ENCODE measurements at regions not wholly inside any gene's neighbourhood (a gene's known extent, or its start where the extent isn't known, plus 50 kb on each side); places are given as distances from the start of the nearest gene placed in this dataset.

DNA sequence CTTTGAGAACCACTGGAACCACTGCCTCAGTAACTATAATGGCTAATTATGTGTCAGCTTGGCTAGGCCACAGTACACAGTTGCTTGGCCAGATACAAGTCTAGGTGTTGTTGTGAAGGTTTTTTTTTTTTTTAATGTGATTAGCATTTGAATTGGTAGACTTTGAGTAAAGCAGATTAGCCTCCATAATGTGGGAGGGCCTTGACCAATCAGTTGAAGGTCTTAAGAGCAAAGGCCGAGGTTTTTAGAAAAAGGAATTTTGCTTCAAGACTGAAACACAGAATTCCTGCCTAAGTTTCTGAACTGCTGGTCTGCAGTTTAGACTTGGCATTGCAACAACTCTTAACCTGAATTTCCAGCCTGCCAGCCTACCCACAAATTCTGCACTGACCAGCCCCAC lies 451.6 kb upstream of the AZI2 start:
- Histone ChIP-seq H4K20me1 (ENCODE audit: insufficient read depth) (no peaks in the 10 kb centered on the region), H3K36me3 (ENCODE audit: insufficient read depth) (no peaks in the 10 kb centered on the region), H3K9ac (no peak overlapping the region), H3K27me3 (ENCODE audit: insufficient read depth, low read depth) (no peaks in the 10 kb centered on the region), H3K4me3 (IDR thresholded peaks at IDR 0.05; ENCODE audit: insufficient read depth, low read depth, low read length) (no peak overlapping the region), H3K79me2 (ENCODE audit: insufficient read depth, low read depth) (no peaks in the 10 kb centered on the region), H3K27ac (no peak overlapping the region), H3K4me2 (no peak overlapping the region), H2AFZ (ENCODE audit: low read depth) (no peak overlapping the region), H3K4me1 (ENCODE audit: low read depth, poor library complexity, severe bottlenecking) (no peaks in the 10 kb centered on the region)
- TF ChIP-seq, protein P1, sequence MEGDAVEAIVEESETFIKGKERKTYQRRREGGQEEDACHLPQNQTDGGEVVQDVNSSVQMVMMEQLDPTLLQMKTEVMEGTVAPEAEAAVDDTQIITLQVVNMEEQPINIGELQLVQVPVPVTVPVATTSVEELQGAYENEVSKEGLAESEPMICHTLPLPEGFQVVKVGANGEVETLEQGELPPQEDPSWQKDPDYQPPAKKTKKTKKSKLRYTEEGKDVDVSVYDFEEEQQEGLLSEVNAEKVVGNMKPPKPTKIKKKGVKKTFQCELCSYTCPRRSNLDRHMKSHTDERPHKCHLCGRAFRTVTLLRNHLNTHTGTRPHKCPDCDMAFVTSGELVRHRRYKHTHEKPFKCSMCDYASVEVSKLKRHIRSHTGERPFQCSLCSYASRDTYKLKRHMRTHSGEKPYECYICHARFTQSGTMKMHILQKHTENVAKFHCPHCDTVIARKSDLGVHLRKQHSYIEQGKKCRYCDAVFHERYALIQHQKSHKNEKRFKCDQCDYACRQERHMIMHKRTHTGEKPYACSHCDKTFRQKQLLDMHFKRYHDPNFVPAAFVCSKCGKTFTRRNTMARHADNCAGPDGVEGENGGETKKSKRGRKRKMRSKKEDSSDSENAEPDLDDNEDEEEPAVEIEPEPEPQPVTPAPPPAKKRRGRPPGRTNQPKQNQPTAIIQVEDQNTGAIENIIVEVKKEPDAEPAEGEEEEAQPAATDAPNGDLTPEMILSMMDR (conservative IDR thresholded peaks at IDR 0.05; ENCODE audit: low read depth, low read length) = no peak

DNA sequence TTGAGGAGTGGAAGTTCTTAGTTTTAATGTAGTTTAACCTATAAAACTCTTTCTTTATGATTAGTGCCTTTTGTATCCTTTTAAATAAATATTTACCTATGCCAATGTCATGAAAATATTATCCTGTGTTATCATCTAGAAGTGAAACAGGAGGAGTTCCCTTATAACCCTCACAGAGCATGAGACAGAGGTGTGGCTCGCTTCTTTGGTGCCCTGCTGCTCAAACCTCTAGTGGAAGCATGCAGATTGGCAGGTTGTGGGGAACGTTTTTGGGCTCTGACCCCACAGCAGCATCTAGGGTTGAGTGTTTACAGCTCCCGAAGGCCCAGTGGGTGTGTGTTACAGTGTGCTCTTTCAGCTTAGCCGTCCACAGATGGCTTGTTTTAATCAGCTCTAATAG lies 459.4 kb upstream of the AZI2 start:
- Histone ChIP-seq H4K20me1 (ENCODE audit: insufficient read depth) (no peaks in the 10 kb centered on the region), H3K4me2 (no peak overlapping the region), H3K4me1 (ENCODE audit: low read depth, poor library complexity, severe bottlenecking) (no peaks in the 10 kb centered on the region), H3K4me3 (IDR thresholded peaks at IDR 0.05; ENCODE audit: insufficient read depth, low read depth, low read length) (no peak overlapping the region), H3K27me3 (ENCODE audit: insufficient read depth, low read depth) (no peaks in the 10 kb centered on the region), H3K27ac (no peak overlapping the region), H3K36me3 (ENCODE audit: insufficient read depth) (no peaks in the 10 kb centered on the region), H2AFZ (ENCODE audit: low read depth) (no peak overlapping the region), H3K79me2 (ENCODE audit: insufficient read depth, low read depth) (no peaks in the 10 kb centered on the region), H3K9ac (no peak overlapping the region)
- TF ChIP-seq, protein P1 (conservative IDR thresholded peaks at IDR 0.05; ENCODE audit: low read depth, low read length) = no peak

DNA sequence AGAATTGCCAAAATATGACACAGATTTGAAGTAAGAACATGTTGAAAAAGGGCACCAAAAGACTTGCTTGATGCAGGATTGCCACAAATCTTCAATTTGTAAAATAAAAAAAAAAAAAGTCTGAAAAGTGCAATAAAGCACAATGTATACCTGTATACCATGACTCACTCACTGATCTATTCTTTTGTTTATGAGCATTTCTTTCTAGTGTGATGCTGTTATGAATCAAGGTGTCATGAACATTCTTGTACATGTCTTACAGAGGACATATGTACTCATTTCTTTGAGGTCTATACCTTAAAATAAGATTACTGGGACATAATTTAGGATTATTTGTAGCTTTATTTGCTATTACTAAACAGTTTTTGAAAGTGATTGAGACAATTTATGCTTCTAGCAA lies 464.9 kb upstream of the RBMS3 start:
- H3K79me2 ChIP-seq (ENCODE audit: insufficient read depth, low read depth) = no peaks in the 10 kb centered on the region
- H3K4me1 ChIP-seq (ENCODE audit: low read depth, poor library complexity, severe bottlenecking) = no peaks in the 10 kb centered on the region
- no peak overlapping the region for H3K9ac ChIP-seq
- no peaks in the 10 kb centered on the region for H3K27me3 ChIP-seq (ENCODE audit: insufficient read depth, low read depth)
- no peaks in the 10 kb centered on the region for H3K36me3 ChIP-seq (ENCODE audit: insufficient read depth)
- H3K4me3 ChIP-seq (IDR thresholded peaks at IDR 0.05; ENCODE audit: insufficient read depth, low read depth, low read length) = no peak overlapping the region
- H3K27ac ChIP-seq = no peak overlapping the region
- TF ChIP-seq, protein P1 (conservative IDR thresholded peaks at IDR 0.05; ENCODE audit: low read depth, low read length) = no peak
- H3K4me2 ChIP-seq = no peak overlapping the region
- H4K20me1 ChIP-seq (ENCODE audit: insufficient read depth) = no peaks in the 10 kb centered on the region
- no peak overlapping the region for H2AFZ ChIP-seq (ENCODE audit: low read depth)

DNA sequence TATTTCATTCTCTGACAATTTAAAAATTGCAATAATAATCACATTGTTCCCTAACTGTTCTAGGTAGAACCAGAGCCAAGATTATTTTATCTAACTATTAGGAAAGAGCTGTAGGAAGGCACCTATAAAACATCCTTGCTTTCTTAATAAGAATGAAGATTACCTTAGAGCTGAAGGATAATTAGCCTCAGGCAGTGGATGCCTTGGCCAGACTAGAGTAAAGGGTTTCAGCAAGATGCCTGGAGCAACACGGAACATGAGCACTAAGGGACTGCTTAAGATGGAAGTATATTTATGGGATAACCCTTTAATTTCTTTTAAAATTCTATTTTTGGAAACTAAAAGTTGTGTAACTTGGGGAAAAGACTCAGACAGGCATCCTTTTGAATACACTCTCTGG lies 456.6 kb upstream of the RBMS3 start:
- H3K27me3 ChIP-seq (ENCODE audit: insufficient read depth, low read depth) = no peaks in the 10 kb centered on the region
- no peak overlapping the region for H3K27ac ChIP-seq
- no peak overlapping the region for H3K9ac ChIP-seq
- H3K4me2 ChIP-seq = no peak overlapping the region
- H4K20me1 ChIP-seq (ENCODE audit: insufficient read depth) = no peaks in the 10 kb centered on the region
- TF ChIP-seq, protein P1 (conservative IDR thresholded peaks at IDR 0.05; ENCODE audit: low read depth, low read length) = no peak
- H2AFZ ChIP-seq (ENCODE audit: low read depth) = no peak overlapping the region
- H3K79me2 ChIP-seq (ENCODE audit: insufficient read depth, low read depth) = no peaks in the 10 kb centered on the region
- H3K4me3 ChIP-seq (IDR thresholded peaks at IDR 0.05; ENCODE audit: insufficient read depth, low read depth, low read length) = no peak overlapping the region
- H3K36me3 ChIP-seq (ENCODE audit: insufficient read depth) = no peaks in the 10 kb centered on the region
- no peaks in the 10 kb centered on the region for H3K4me1 ChIP-seq (ENCODE audit: low read depth, poor library complexity, severe bottlenecking)

DNA sequence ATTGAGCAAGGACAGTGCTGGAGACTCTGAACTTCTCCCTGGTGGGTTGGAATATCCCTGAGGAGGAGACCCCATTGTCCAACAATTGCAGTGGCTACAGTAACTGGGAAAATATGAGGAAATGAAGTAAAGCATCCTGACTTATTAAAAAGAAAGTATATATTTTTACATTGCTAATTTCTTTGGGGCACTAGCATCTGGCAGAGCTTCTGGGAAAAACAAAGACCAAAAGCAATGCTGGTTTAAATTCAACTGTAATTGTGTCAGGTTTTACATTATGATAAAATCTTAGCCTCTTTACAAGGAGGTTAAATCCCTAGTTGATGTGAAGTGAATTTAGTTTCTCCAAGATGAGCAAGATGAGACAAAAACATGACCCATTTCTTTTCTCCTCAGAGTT lies 454.0 kb upstream of the RBMS3 start:
- Histone ChIP-seq H3K79me2 (ENCODE audit: insufficient read depth, low read depth) (no peaks in the 10 kb centered on the region), H4K20me1 (ENCODE audit: insufficient read depth) (no peaks in the 10 kb centered on the region), H3K4me3 (IDR thresholded peaks at IDR 0.05; ENCODE audit: insufficient read depth, low read depth, low read length) (no peak overlapping the region), H3K27me3 (ENCODE audit: insufficient read depth, low read depth) (no peaks in the 10 kb centered on the region), H3K27ac (no peak overlapping the region), H3K4me1 (ENCODE audit: low read depth, poor library complexity, severe bottlenecking) (no peaks in the 10 kb centered on the region), H3K36me3 (ENCODE audit: insufficient read depth) (no peaks in the 10 kb centered on the region), H2AFZ (ENCODE audit: low read depth) (no peak overlapping the region), H3K4me2 (no peak overlapping the region), H3K9ac (no peak overlapping the region)
- TF ChIP-seq, protein P1 (conservative IDR thresholded peaks at IDR 0.05; ENCODE audit: low read depth, low read length) = no peak
